Transverse colon (tissue), 4 donors: ENCODE measurements at regions not wholly inside any gene's neighbourhood (a gene's known extent, or its start where the extent isn't known, plus 50 kb on each side); places are given as distances from the start of the nearest gene placed in this dataset.
"Not testable (repeated sequence)": the region's sequence is repeated elsewhere in the genome, so short reads cannot be mapped to it uniquely, and the experiment has no call there.

Experiments
- DNase-seq: peaks from one replicate; pipeline ENCODE4 v3.0.0-alpha.2; 2019
- H3K27ac ChIP-seq, 4 donors: fragments of 200-600 bp; sonication (generic); 2 replicates each; pipeline ENCODE4 v1.5.1; 2016 to 2018; ENCODE audit warnings: inconsistent platforms in 4 of 4
- H3K27me3 ChIP-seq: fragments of 200-600 bp; sonication (generic); 2 replicates; pipeline ENCODE4 v1.5.1; 2017; ENCODE audit warnings: inconsistent platforms
- H3K36me3 ChIP-seq, 4 donors: fragments of 200-600 bp; sonication (generic); 2 replicates each; pipeline ENCODE4 v1.5.1; 2017 to 2019; ENCODE audit warnings: inconsistent platforms in 4 of 4
- H3K4me1 ChIP-seq, 4 donors: fragments of 200-600 bp; sonication (generic); 2 replicates each; pipeline ENCODE4 v1.5.1; 2017 to 2020; ENCODE audit warnings: inconsistent platforms in 4 of 4
- H3K4me3 ChIP-seq, 4 donors: fragments of 200-600 bp; sonication (generic); 1 replicate in 1 of 4; 2 replicates in 3 of 4; pipeline versions ENCODE4 v1.5.1 to v1.6.1; 2017 to 2019; ENCODE audit warnings: inconsistent platforms in 4 of 4
- H3K9me3 ChIP-seq, 2 donors: fragments of 200-600 bp; sonication (generic); 2 replicates each; pipeline ENCODE4 v1.5.1; 2017 to 2019; ENCODE audit warnings: inconsistent platforms in 2 of 2
- CTCF ChIP-seq, 5 experiments: fragments of 200-600 bp in 3 of 5; fragments of 450-650 bp in 2 of 5; sonication (generic) in 3 of 5; IDR thresholded peaks; 1 replicate in 2 of 5; 2 replicates in 3 of 5; pipeline ENCODE4 v1.5.1; 2016 to 2017; ENCODE audit warnings: antibody characterized with exemption in 5 of 5, inconsistent platforms in 3 of 5, mild to moderate bottlenecking in 2 of 5, moderate library complexity in 1 of 5
- EP300 ChIP-seq: sonication (generic); formaldehyde crosslinking; IDR thresholded peaks from one replicate; pipeline ENCODE4 v1.6.1; 2017; ENCODE audit warnings: antibody characterized with exemption, low read depth
- POLR2A ChIP-seq: fragments of 450-650 bp; IDR thresholded peaks from one replicate; pipeline ENCODE4 v1.6.1; 2016; ENCODE audit warnings: antibody characterized with exemption, mild to moderate bottlenecking, moderate library complexity
- POLR2AphosphoS5 ChIP-seq, 3 donors: sonication (generic); formaldehyde crosslinking; IDR thresholded peaks; one replicate each; pipeline ENCODE4 v1.6.1; 2016; ENCODE audit warnings: antibody characterized with exemption in 3 of 3
- WGBS, 2 donors: methylation state at CpG; one replicate each; pipeline ENCODE4 v1.1.5; 2018; ENCODE audit warnings: low coverage in 1 of 2; 5-methylcytosine and 5-hydroxymethylcytosine counted together
- in situ Hi-C, 4 donors: fragments of 200-750 bp; cut with MboI; loops; one replicate each; pipeline versions ENCODE4 v1.15.0 to v1.15.1; 2017; ENCODE audit warnings: low sequenced_read_pairs in 3 of 4, low pct_ligation_motif_present in 1 of 4, low pct_unique_long_range_greater_than_20kb in 1 of 4
- intact Hi-C: fragments of 100-400 bp; cut with DNase I; formaldehyde crosslinking; loops from one replicate; pipeline ENCODE4 v1.15.1; 2023; ENCODE audit warnings: low total_unique reads

GRCh38 chr15:99819981-99820718 lies 86.9 kb upstream of the LYSMD4 start:
- WGBS, 2 donors, result 88 to 96% methylated on average over 2 of the region's 2 CpGs
- in situ Hi-C loops (no loop called here), intact Hi-C loops (no loop called here)
- Histone ChIP-seq H3K9me3 (no peaks in the 10 kb centered on the region), H3K27me3 (no peaks in the 10 kb centered on the region), H3K36me3 (no peaks in the 10 kb centered on the region), H3K27ac (no peak overlapping the region), H3K4me3 (no peak overlapping the region), H3K4me1 (no peaks in the 10 kb centered on the region)
- DNase-seq, result no peak
- TF ChIP-seq POLR2A, result no peak
- TF ChIP-seq EP300, result no peak
- TF ChIP-seq CTCF (IDR thresholded peaks at IDR 0.05), result no peak
- TF ChIP-seq POLR2AphosphoS5 (IDR thresholded peaks at IDR 0.05), result no peak

DNA sequence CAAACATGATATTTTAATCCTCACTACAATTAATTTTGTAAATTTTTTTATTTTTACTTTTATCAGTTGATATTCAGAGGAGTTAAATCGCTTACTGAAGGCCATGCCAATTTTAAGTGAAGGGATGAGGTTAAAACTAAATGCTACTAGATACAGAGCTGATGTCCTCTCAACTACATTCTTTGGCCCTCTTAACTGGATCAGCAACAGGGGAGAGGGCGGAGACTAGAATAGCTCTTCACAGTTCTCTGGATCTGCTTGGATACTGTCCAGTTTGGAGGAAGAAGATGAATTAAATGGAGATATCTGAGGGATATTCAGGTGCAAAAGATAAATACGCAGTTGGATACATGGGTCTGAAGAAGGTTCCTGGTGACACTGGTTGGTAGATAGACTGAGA lies 85.6 kb upstream of the LYSMD4 start:
- Histone ChIP-seq H3K4me3 (no peak overlapping the region), H3K27me3 (no peaks in the 10 kb centered on the region), H3K9me3 (no peaks in the 10 kb centered on the region), H3K36me3 (no peaks in the 10 kb centered on the region), H3K4me1 (no peaks in the 10 kb centered on the region), H3K27ac (no peak overlapping the region)
- TF ChIP-seq POLR2A (no peak), POLR2AphosphoS5 (IDR thresholded peaks at IDR 0.05) (no peak), CTCF (IDR thresholded peaks at IDR 0.05) (no peak), EP300 (no peak)
- WGBS, 2 donors, result 92 to 95% methylated on average over 2 to 3 of the region's 3 CpGs
- intact Hi-C loops, result no loop called here
- no peak for DNase-seq
- in situ Hi-C loops, result no loop called here

GRCh38 chr15:99816862-99817261 lies 83.6 kb upstream of the LYSMD4 start:
- H3K27ac ChIP-seq, H3K36me3 ChIP-seq, H3K4me3 ChIP-seq, H3K27me3 ChIP-seq, DNase-seq, intact Hi-C loops, H3K4me1 ChIP-seq, H3K9me3 ChIP-seq, in situ Hi-C loops: not testable (repeated sequence)
- 92 to 94% methylated on average over 2 of the region's 2 CpGs for WGBS, 2 donors

DNA sequence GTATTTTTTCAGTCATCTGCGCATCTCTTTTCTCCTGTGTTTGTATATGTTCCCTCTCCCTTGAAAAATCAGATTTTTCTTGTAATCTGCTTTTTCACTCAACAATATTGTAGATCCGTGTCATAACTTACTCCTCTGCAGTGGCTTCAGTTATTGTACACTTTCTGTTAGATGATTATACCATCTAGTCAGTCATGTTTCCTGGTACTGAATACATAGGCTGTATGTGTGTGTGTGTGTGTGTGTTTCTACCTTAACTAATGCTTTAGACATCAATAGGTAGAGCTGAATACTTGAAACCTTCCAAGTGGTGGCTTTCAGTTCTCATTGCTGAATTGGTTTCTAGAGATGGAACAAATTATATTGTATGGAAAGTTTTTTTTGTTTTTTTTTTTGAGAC lies 77.4 kb upstream of the LYSMD4 start:
- H3K27me3 ChIP-seq, H3K4me1 ChIP-seq, H3K27ac ChIP-seq, H3K4me3 ChIP-seq, DNase-seq, intact Hi-C loops, in situ Hi-C loops, H3K36me3 ChIP-seq, H3K9me3 ChIP-seq: not testable (repeated sequence)
- 71 to 90% methylated on average over 1 to 2 of the region's 2 CpGs for whole genome bisulfite sequencing, 2 donors

GRCh38 chr15:99799854-99800250 lies 66.6 kb upstream of the LYSMD4 start:
- in situ Hi-C loops, result loop anchor here in 1 of 4 donors (10.0 kb wide), 1 partner anchor 1965 kb away; no protein-coding TSS in a partner anchor
- H3K4me1 ChIP-seq, H3K27me3 ChIP-seq, H3K36me3 ChIP-seq, H3K4me3 ChIP-seq, H3K9me3 ChIP-seq, H3K27ac ChIP-seq, DNase-seq, intact Hi-C loops: not testable (repeated sequence)
- WGBS, 2 donors, result 95 to 100% methylated on average over 2 to 33 of the region's 33 CpGs

DNA sequence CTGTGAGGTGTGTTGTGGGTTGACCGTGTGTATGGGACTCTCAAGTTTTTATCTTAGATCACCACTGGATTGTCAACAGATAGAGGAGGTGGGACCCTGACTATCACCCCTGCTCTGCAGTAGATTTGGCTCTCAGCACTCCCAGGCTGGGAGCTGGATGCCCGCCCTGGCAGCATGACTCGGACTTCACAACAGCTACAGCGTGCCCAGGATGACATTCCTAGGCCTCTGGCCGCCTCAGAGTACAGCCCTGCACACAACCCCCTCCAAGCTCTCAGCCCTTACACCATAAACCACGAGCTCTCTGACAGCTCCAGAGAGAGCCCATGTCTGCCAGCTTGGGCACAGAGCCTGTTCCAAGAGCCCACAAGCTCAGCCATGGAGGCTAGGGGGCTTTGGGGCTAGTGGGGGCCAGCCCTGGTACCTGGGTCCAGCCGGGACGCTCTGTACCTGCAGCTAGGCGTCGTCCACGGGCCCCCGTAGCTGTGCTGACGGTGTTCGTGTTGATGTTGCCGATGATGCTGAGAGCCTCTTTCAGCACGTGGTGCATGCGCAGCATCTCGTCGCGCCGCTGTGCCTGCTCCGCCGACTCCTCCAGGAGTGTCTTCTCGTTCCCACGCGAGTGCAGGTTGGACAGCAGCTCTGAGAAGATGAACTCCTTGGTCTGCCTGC lies 66.1 kb upstream of the LYSMD4 start:
- H3K27ac ChIP-seq, H3K27me3 ChIP-seq, H3K36me3 ChIP-seq, DNase-seq, intact Hi-C loops, H3K4me1 ChIP-seq, H3K9me3 ChIP-seq, H3K4me3 ChIP-seq: not testable (repeated sequence)
- WGBS, 2 donors, result 84 to 88% methylated on average over 5 to 24 of the region's 26 CpGs
- in situ Hi-C loops, result loop anchor here in 1 of 4 donors (10.0 kb wide), 1 partner anchor 1965 kb away; no protein-coding TSS in a partner anchor
